K562 (cell line): ENCODE measurements at regions not wholly inside any gene's neighbourhood (a gene's known extent, or its start where the extent isn't known, plus 50 kb on each side); places are given as distances from the start of the nearest gene placed in this dataset.

ENCODE experiments used
- ATAC-seq: fragments of 200-7000 bp; cut with Tn5 transposase; 3 replicates; pipeline ENCODE4 v1.9.1; 2020; ENCODE audit warnings: moderate library complexity
- BruUV-seq: library from RNA; stranded (reverse); fragments of 400-500 nt; replicated peaks from 2 replicates; lab custom pipeline; 2021; lab: Mats Ljungman, UMichigan
- CTCF ChIA-PET: fragments of 300-600 bp; formaldehyde crosslinking; extraction: SDS; loops from one replicate; lab custom pipeline; 2021; ENCODE audit warnings: low intra/inter-chr PET ratio; lab: Yijun Ruan, JAX
- POLR2A ChIA-PET: fragments of 300-600, 350-650 bp; sonication (Branson Sonifier 250); formaldehyde crosslinking; extraction: SDS; loops from one replicate; lab custom pipeline; 2021; ENCODE audit warnings: antibody characterized with exemption, inconsistent platforms; lab: Yijun Ruan, JAX
- DNase-seq, 4 experiments: peaks; one replicate each; pipeline versions ENCODE4 v3.0.0 to v3.0.0-alpha.2; 2011 to 2018; ENCODE audit warnings: low spot score in 3 of 4, mixed read lengths in 3 of 4; ENCODE audit errors: extremely low read depth in 1 of 4
- FAIRE-seq: peaks from 2 replicates; lab custom pipeline; 2011; peaks lifted over from hg19 to GRCh38; lab: Jason Lieb, UNC
- H2AFZ ChIP-seq: 2 replicates; pipeline ENCODE4 v1.6.0; 2011; ENCODE audit warnings: low read depth, low read length, control low read depth, inconsistent platforms
- H3K27ac ChIP-seq: fragments of 200-600 bp; 3 replicates; pipeline ENCODE4 v1.8.0; 2011; ENCODE audit warnings: low read depth, mild to moderate bottlenecking, control low read depth, inconsistent platforms, low read length, moderate library complexity, mixed read lengths; ENCODE audit errors: extremely low read depth
- H3K27me3 ChIP-seq, 2 experiments: fragments of 300-600 bp in 1 of 2; 2 replicates in 1 of 2; 3 replicates in 1 of 2; pipeline versions ENCODE4 v1.6.0 to v1.8.0; 2011; ENCODE audit warnings: inconsistent platforms in 2 of 2, low read length in 2 of 2, mild to moderate bottlenecking in 1 of 2, mixed read lengths in 1 of 2, moderate library complexity in 1 of 2; ENCODE audit not compliant: control insufficient read depth in 2 of 2, insufficient read depth in 2 of 2
- H3K36me3 ChIP-seq: fragments of 300-600 bp; 3 replicates; pipeline ENCODE4 v1.8.0; 2011; ENCODE audit warnings: mild to moderate bottlenecking, low read length, inconsistent platforms; ENCODE audit not compliant: control insufficient read depth, insufficient read depth
- H3K4me1 ChIP-seq, 2 experiments: fragments of 200-600 bp in 1 of 2; replicated peaks in 1 of 2; 2 replicates in 1 of 2; 3 replicates in 1 of 2; pipeline versions ENCODE4 v1.5.1 to v1.8.0; 2011; ENCODE audit warnings: inconsistent platforms in 2 of 2, low read length in 2 of 2, mild to moderate bottlenecking in 1 of 2, mixed read lengths in 1 of 2, moderate library complexity in 1 of 2; ENCODE audit not compliant: control insufficient read depth in 2 of 2, insufficient read depth in 2 of 2
- H3K4me2 ChIP-seq: 2 replicates; pipeline ENCODE4 v1.6.1; 2011; ENCODE audit warnings: low read length, control low read depth, inconsistent platforms, mixed read lengths; ENCODE audit not compliant: insufficient read depth
- H3K4me3 ChIP-seq: fragments of 200-600 bp; sonication (generic), shearing (Covaris generic); 2 replicates; pipeline ENCODE4 v1.5.1; 2016; ENCODE audit warnings: control low read depth, inconsistent platforms
- H3K79me2 ChIP-seq: fragments of 200-600 bp; 3 replicates; pipeline ENCODE4 v1.8.0; 2011; ENCODE audit warnings: low read length, inconsistent platforms; ENCODE audit not compliant: control insufficient read depth, insufficient read depth
- H3K9ac ChIP-seq, 2 experiments: 2 replicates each; pipeline versions ENCODE4 v1.6.0 to v1.6.1; 2011; ENCODE audit warnings: low read depth in 2 of 2, low read length in 2 of 2, control low read depth in 1 of 2, inconsistent platforms in 1 of 2, mild to moderate bottlenecking in 1 of 2, mixed read lengths in 1 of 2; ENCODE audit not compliant: insufficient read depth in 1 of 2
- H3K9me1 ChIP-seq: one replicate; pipeline ENCODE4 v1.6.0; 2011; ENCODE audit warnings: inconsistent platforms, mild to moderate bottlenecking, low read length, moderate library complexity; ENCODE audit not compliant: control insufficient read depth, insufficient read depth
- H3K9me3 ChIP-seq: replicated peaks from 2 replicates; pipeline ENCODE4 v1.5.1; 2011; ENCODE audit warnings: low read depth, low read length, inconsistent platforms; ENCODE audit not compliant: control insufficient read depth, insufficient read depth
- H4K20me1 ChIP-seq: replicated peaks from 2 replicates; pipeline ENCODE4 v1.6.1; 2011; ENCODE audit warnings: low read length, inconsistent platforms, mixed read lengths; ENCODE audit not compliant: control insufficient read depth, insufficient read depth
- CBX5 ChIP-seq: IDR thresholded peaks from 2 replicates; pipeline ENCODE4 v1.6.1; 2014; ENCODE audit warnings: low read depth, borderline replicate concordance
- PHF20 ChIP-seq: fragments of 450-650 bp; IDR thresholded peaks from 2 replicates; pipeline ENCODE4 v1.6.1; 2018; ENCODE audit not compliant: partially characterized antibody
- RAD21 ChIP-seq, 2 experiments: fragments of 250-450 bp in 1 of 2; fragments of 450-650 bp in 1 of 2; sonication (Bioruptor Pico) in 1 of 2; formaldehyde crosslinking in 1 of 2; IDR thresholded peaks in 1 of 2; conservative IDR thresholded peaks in 1 of 2; 2 replicates each; pipeline versions ENCODE4 v1.4.0 to v1.8.0; 2020 to 2022; ENCODE audit warnings: mild to moderate bottlenecking in 2 of 2, moderate library complexity in 1 of 2
- ZNF354B ChIP-seq: fragments of 250-450 bp; sonication (Bioruptor Pico); IDR thresholded peaks from 2 replicates; pipeline ENCODE4 v1.4.0; 2020
- WGBS: fragments of 100-300 bp; shearing (Covaris generic); methylation state at CpG from one replicate; pipeline ENCODE4 v1.1.6; 2016; ENCODE audit warnings: low coverage, mixed read lengths; ENCODE audit not compliant: insufficient coverage; ENCODE audit errors: missing lambda C conversion rate; 5-methylcytosine and 5-hydroxymethylcytosine counted together
- in situ Hi-C: fragments of 300-500 bp; cut with MboI; formaldehyde crosslinking; loops from 4 replicates; pipeline ENCODE4 v1.15.0; 2018; ENCODE audit warnings: inconsistent platforms, mixed read lengths
- intact Hi-C: fragments of 100-400 bp; cut with micrococcal nuclease; formaldehyde crosslinking; loops from 2 replicates; pipeline ENCODE4 v1.14.2; 2022
- TF ChIP-seq, protein P1 (sequence below): fragments of 450-650 bp; IDR thresholded peaks from 2 replicates; pipeline ENCODE4 v1.6.1; 2018; ENCODE audit not compliant: partially characterized antibody

DNA sequence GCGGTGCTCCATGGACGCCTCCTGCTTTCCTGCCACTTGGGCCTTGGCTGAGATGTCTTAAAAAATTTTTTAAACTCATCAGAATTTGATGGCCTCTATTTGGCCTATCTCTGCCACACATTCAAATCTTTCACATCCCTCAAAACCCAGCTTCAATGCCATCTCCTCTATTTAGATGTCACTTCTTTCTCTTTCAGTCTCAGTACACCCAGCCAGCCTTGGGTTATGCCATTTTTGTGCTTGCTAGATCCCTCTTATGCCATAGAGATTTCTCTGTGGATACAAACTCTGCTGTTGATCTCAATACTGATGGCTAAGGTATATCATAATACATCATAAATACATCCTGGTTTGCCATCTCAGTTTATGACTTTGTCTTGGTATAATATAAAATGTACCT lies 222.3 kb upstream of the TPRG1 start:
- intact Hi-C loops, result no loop called here
- Histone ChIP-seq H3K4me1 (peaks cover 0 to 6% of the 10 kb centered on the region in 2 experiments; a peak in 2 of 5 replicates), H3K9me3 (no peaks in the 10 kb centered on the region), H3K4me2 (no peak overlapping the region), H4K20me1 (no peaks in the 10 kb centered on the region), H3K36me3 (no peaks in the 10 kb centered on the region), H2AFZ (no peak overlapping the region), H3K4me3 (no peak overlapping the region), H3K27ac (no peak overlapping the region), H3K9ac (no peak overlapping the region), H3K27me3 (no peaks in the 10 kb centered on the region), H3K9me1 (no peaks in the 10 kb centered on the region), H3K79me2 (no peaks in the 10 kb centered on the region)
- ATAC-seq (no peak), DNase-seq (no peak), FAIRE-seq (no peak)
- no TSS peak for BruUV-seq
- TF ChIP-seq, protein P1, sequence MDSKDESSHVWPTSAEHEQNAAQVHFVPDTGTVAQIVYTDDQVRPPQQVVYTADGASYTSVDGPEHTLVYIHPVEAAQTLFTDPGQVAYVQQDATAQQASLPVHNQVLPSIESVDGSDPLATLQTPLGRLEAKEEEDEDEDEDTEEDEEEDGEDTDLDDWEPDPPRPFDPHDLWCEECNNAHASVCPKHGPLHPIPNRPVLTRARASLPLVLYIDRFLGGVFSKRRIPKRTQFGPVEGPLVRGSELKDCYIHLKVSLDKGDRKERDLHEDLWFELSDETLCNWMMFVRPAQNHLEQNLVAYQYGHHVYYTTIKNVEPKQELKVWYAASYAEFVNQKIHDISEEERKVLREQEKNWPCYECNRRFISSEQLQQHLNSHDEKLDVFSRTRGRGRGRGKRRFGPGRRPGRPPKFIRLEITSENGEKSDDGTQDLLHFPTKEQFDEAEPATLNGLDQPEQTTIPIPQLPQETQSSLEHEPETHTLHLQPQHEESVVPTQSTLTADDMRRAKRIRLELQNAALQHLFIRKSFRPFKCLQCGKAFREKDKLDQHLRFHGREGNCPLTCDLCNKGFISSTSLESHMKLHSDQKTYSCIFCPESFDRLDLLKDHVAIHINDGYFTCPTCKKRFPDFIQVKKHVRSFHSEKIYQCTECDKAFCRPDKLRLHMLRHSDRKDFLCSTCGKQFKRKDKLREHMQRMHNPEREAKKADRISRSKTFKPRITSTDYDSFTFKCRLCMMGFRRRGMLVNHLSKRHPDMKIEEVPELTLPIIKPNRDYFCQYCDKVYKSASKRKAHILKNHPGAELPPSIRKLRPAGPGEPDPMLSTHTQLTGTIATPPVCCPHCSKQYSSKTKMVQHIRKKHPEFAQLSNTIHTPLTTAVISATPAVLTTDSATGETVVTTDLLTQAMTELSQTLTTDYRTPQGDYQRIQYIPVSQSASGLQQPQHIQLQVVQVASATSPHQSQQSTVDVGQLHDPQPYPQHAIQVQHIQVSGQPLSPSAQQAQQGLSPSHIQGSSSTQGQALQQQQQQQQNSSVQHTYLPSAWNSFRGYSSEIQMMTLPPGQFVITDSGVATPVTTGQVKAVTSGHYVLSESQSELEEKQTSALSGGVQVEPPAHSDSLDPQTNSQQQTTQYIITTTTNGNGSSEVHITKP, result no peak
- TF ChIP-seq RAD21 (CRISPR knock-in tag; conservative IDR thresholded peaks at IDR 0.05 in 1 of 2, IDR thresholded peaks at IDR 0.05 in 1 of 2) (no peak), CBX5 (no peak), ZNF354B (CRISPR knock-in tag) (no peak), PHF20 (no peak)
- 0% methylated on average over 2 of the region's 2 CpGs for WGBS
- CTCF ChIA-PET, result no interaction called here
- POLR2A ChIA-PET, result no interaction called here
- in situ Hi-C loops, result no loop called here
